Heart right ventricle (tissue), 16 donors: ENCODE measurements at regions not wholly inside any gene's neighbourhood (a gene's known extent, or its start where the extent isn't known, plus 50 kb on each side); places are given as distances from the start of the nearest gene placed in this dataset.

Source experiments
- ATAC-seq, 8 donors: fragments of 200-7000 bp; cut with Tn5 transposase; one replicate each; pipeline ENCODE4 v1.9.1; 2020; ENCODE audit warnings: mild to moderate bottlenecking in 8 of 8, moderate library complexity in 8 of 8, moderate number of reproducible peaks in 1 of 8
- DNase-seq, 2 donors: peaks; one replicate each; pipeline ENCODE4 v3.0.0-alpha.2; 2020
- H3K27ac ChIP-seq, 10 donors: fragments of 200-600 bp; sonication (generic) in 2 of 10; one replicate each; pipeline versions ENCODE4 v1.5.0 to v1.8.0; 2020 to 2022; ENCODE audit warnings: mild to moderate bottlenecking in 3 of 10
- H3K27me3 ChIP-seq, 7 donors: fragments of 200-600 bp; one replicate each; pipeline ENCODE4 v1.8.0; 2021 to 2022; ENCODE audit warnings: mild to moderate bottlenecking in 2 of 7
- H3K36me3 ChIP-seq, 9 donors: fragments of 200-600 bp; sonication (generic) in 1 of 9; one replicate each; pipeline versions ENCODE4 v1.5.0 to v1.8.0; 2020 to 2022; ENCODE audit warnings: mild to moderate bottlenecking in 2 of 9
- H3K4me1 ChIP-seq, 9 donors: fragments of 200-600 bp; sonication (generic) in 1 of 9; one replicate each; pipeline versions ENCODE4 v1.5.0 to v1.8.0; 2020 to 2022; ENCODE audit warnings: mild to moderate bottlenecking in 4 of 9
- H3K4me3 ChIP-seq, 10 donors: fragments of 200-600 bp; sonication (generic) in 2 of 10; one replicate each; pipeline versions ENCODE4 v1.5.0 to v1.8.0; 2020 to 2022; ENCODE audit warnings: mild to moderate bottlenecking in 7 of 10, moderate library complexity in 2 of 10
- H3K9me3 ChIP-seq, 11 donors: fragments of 200-600 bp in 10 of 11; sonication (generic) in 2 of 11; one replicate each; pipeline versions ENCODE4 v1.5.0 to v1.8.0; 2013 to 2022; ENCODE audit warnings: mild to moderate bottlenecking in 2 of 11, control low read depth in 1 of 11, moderate library complexity in 1 of 11
- WGBS, 2 donors: extraction: QIAGEN DNeasy Blood & Tissue Kit; methylation state at CpG; one replicate each; pipeline ENCODE4 v1.1.7; 2013; ENCODE audit warnings: inconsistent platforms in 1 of 2; 5-methylcytosine and 5-hydroxymethylcytosine counted together
- intact Hi-C, 10 donors: fragments of 100-400 bp; cut with DNase I; formaldehyde crosslinking; loops; one replicate each; pipeline versions ENCODE4 v1.11.1 to v1.14.2; 2022
- TF ChIP-seq, protein P1 (sequence below), 9 donors: fragments of 200-600 bp; sonication (generic) in 2 of 9; IDR thresholded peaks; one replicate each; pipeline versions ENCODE4 v1.5.0 to v1.8.0; 2021 to 2022; ENCODE audit warnings: antibody characterized with exemption in 9 of 9, mild to moderate bottlenecking in 5 of 9, moderate library complexity in 1 of 9
- donor health status: Arrhythmogenic right ventricular cardiomyopathy.
- donor health status: ischemic (EF 13 %, LVEDD 7.1; RV severe dilation, severe dysfunction).
- donor health status: healthy with polysubstance abuse.
- donor health status: DM: no; HTN: yes; CAD: no.
- donor health status: DM: no; HTN: no; CAD: no.
- donor health status: ischemic (EF 25% LVEDD 6.9; RV normal size, moderate dysfunction).
- donor health status: ischemic (EF 25% LVEDD 5.7; RV mildly dilated, moderate dysfunction).
- donor health status: healthy.
- donor health status: DM: yes; HTN: yes; CAD: no.
- donor health status: Ischemic cardiomyopathy.
- donor health status: ischemic (EF 35%, LVEDD 5.7; RV mildly dilated, moderate dysfunction).
- donor health status: nonischemic (EF 11% LVEDD 7.7; RV severe dilation, severe dysfunction).
- donor health status: DM: yes; HTN: yes; CAD: no.
- donor health status: PGD.
- donor health status: ischemic (EF 29% LVEDD 5.4; RV normal size, mild dysfunction).
- donor health status: nonischemic (EF 23%, LVEDD 6.1; RV moderate dilation, normal function).

DNA sequence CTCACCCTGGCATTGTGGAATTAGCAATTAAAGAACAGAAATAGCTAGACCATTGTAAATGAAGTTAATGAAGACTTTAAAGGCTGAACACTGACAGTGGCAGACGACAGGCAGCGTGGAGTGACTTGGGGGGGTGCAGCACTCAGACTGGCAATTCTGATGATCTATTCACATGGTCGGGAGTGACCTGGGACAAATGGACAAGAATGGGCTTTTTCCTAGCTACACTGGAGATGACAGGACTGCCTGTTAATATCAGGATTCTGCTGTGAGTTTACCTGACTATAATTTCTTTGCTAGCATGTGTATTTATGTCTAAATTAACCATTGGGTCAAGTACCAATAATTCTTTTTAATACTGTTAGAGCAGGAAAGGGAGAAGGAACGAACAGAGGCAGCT lies 199.6 kb downstream of the FBXO15 start:
- Histone ChIP-seq H3K36me3 (no peaks in the 10 kb centered on the region), H3K27ac (no peak overlapping the region), H3K4me3 (no peak overlapping the region), H3K4me1 (no peaks in the 10 kb centered on the region), H3K27me3 (no peaks in the 10 kb centered on the region), H3K9me3 (peaks cover 0 to 2% (median 0%) of the 10 kb centered on the region in 11 donors)
- intact Hi-C loops = no loop called here
- DNase-seq (no peak), ATAC-seq (no peak)
- TF ChIP-seq, protein P1, sequence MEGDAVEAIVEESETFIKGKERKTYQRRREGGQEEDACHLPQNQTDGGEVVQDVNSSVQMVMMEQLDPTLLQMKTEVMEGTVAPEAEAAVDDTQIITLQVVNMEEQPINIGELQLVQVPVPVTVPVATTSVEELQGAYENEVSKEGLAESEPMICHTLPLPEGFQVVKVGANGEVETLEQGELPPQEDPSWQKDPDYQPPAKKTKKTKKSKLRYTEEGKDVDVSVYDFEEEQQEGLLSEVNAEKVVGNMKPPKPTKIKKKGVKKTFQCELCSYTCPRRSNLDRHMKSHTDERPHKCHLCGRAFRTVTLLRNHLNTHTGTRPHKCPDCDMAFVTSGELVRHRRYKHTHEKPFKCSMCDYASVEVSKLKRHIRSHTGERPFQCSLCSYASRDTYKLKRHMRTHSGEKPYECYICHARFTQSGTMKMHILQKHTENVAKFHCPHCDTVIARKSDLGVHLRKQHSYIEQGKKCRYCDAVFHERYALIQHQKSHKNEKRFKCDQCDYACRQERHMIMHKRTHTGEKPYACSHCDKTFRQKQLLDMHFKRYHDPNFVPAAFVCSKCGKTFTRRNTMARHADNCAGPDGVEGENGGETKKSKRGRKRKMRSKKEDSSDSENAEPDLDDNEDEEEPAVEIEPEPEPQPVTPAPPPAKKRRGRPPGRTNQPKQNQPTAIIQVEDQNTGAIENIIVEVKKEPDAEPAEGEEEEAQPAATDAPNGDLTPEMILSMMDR (IDR thresholded peaks at IDR 0.05) = no peak
- WGBS, 2 donors = 41 to 46% methylated on average over 4 of the region's 4 CpGs

DNA sequence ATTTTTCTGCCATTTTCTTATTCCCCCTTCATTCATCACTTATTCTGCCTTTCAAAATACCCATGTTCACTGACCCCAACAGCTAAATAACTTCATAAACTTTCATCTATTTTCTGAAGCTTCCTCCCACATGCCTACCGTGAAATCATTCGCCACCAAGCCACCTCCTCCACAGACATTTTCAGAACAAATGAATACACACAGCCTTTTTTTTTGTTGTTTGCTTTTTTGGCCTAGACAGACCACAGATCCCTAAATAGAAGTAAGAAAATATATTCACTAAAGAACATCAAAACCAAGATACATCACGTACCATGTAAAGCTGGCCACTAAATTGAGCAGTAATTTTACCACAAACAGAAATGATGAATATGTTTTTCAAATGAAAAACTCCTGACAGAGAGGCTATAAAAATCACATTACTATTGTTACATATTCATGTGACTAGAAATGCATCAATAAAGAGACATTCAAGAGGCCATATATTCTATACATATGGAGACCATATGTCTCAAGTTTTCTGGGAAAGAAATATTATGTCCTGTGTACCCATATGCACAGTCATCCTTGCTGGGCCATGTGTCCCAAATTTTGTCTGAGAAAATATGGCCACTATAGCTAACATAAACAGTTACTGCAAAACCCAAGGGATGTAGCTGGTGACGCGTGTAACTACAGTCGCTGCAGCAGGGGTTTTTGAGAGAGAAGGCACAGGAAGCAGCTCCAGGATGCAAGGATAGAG lies 200.3 kb downstream of the FBXO15 start:
- H3K4me1 ChIP-seq = no peaks in the 10 kb centered on the region
- intact Hi-C loops = no loop called here
- WGBS, 2 donors = 63 to 64% methylated on average over 6 of the region's 6 CpGs
- DNase-seq (no peak), ATAC-seq (no peak)
- no peaks in the 10 kb centered on the region for H3K27me3 ChIP-seq
- TF ChIP-seq, protein P1 (IDR thresholded peaks at IDR 0.05) = no peak
- no peaks in the 10 kb centered on the region for H3K36me3 ChIP-seq
- peaks cover 0 to 2% (median 0%) of the 10 kb centered on the region in 11 donors for H3K9me3 ChIP-seq
- no peak overlapping the region for H3K27ac ChIP-seq
- no peak overlapping the region for H3K4me3 ChIP-seq

DNA sequence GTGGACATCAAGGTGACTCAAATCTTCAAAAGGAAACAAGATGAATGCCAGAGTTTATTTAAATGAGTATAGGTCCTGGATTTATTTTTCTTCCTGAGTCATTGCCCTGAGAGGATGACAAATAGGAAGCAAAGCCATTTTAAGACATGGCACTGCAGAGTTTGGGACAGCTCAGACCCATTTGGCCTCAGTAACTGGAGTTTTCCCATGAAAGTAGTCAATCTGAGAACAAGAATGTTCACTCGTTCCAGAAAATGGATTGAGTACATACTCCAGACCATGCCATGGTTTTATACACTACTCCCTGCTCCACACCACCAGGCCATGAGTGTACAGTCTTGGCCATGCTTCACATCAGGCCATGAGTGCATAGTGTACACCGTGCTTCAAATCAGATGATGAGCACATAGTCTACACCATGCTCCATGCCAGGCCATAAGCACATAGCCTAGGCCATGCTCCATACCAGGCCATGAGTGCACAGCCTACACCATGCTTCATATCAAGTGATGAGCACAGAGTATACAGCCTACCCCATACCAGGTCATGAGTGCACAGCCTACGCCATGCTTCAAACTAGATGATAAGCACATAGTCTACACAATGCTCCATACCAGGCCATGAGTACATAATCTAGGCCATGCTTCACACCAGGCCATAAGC lies 202.4 kb downstream of the FBXO15 start:
- H3K9me3 ChIP-seq = peaks cover 0 to 2% (median 0%) of the 10 kb centered on the region in 11 donors
- H3K4me1 ChIP-seq = no peaks in the 10 kb centered on the region
- 87 to 88% methylated on average over 3 of the region's 3 CpGs for WGBS, 2 donors
- intact Hi-C loops = no loop called here
- H3K27ac ChIP-seq = no peak overlapping the region
- no peaks in the 10 kb centered on the region for H3K36me3 ChIP-seq
- H3K27me3 ChIP-seq = no peaks in the 10 kb centered on the region
- ATAC-seq = peak in 1 of 8 donors; percentile 15
- no peak for DNase-seq
- H3K4me3 ChIP-seq = no peak overlapping the region
- TF ChIP-seq, protein P1 (IDR thresholded peaks at IDR 0.05) = no peak

DNA sequence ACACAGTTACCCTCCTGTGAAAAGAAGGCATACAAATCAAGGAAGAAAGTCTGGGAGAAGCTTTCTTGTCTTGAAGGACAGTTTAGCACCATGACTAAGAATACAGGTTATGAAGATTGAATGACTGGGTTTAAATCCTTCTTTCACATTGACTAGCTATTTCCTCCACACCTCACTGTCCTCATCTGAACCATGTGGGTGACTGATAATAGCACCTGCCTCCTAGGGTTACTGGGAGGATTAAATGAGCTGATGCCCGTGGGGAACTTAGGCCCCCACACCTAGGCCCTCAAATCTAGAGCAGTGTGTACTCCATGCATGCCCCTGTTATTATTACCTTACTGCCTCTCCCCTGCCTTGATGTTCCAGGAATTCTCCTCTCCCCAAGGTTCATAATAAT lies 202.9 kb downstream of the FBXO15 start:
- Histone ChIP-seq H3K27me3 (peaks cover 0 to 4% (median 0%) of the 10 kb centered on the region in 7 donors), H3K4me3 (no peak overlapping the region), H3K4me1 (no peaks in the 10 kb centered on the region), H3K27ac (no peak overlapping the region), H3K36me3 (no peaks in the 10 kb centered on the region), H3K9me3 (peaks cover 0 to 2% (median 0%) of the 10 kb centered on the region in 11 donors)
- intact Hi-C loops = no loop called here
- TF ChIP-seq, protein P1 (IDR thresholded peaks at IDR 0.05) = no peak
- ATAC-seq (no peak), DNase-seq (no peak)
- 49 to 79% methylated on average over 1 of the region's 1 CpG for WGBS, 2 donors
